WTC11 (cell line): ENCODE measurements at regions not wholly inside any gene's neighbourhood (a gene's known extent, or its start where the extent isn't known, plus 50 kb on each side); places are given as distances from the start of the nearest gene placed in this dataset.

Experiments
- ATAC-seq: fragments of 200-7000 bp; cut with Tn5 transposase; 2 replicates; pipeline ENCODE4 v1.10.0; 2021; ENCODE audit warnings: mild to moderate bottlenecking, moderate library complexity
- CTCF ChIA-PET: fragments of 300-600 bp; sonication (Branson Sonifier 250); formaldehyde crosslinking; loops from one replicate; lab custom pipeline; 2021; ENCODE audit warnings: antibody characterized with exemption; lab: Charles Lee
- POLR2A ChIA-PET: fragments of 350-600 bp; sonication (Branson Sonifier 250); formaldehyde crosslinking; loops from one replicate; lab custom pipeline; 2021; ENCODE audit warnings: antibody characterized with exemption; lab: Charles Lee
- DNase-seq: peaks from one replicate; pipeline ENCODE4 v3.0.0; 2021; ENCODE audit warnings: low spot score
- H3K27ac Mint-ChIP-seq: 2 replicates; pipeline ENCODE4 v1.8.0; 2021; ENCODE audit warnings: mixed read lengths
- H3K27me3 Mint-ChIP-seq: 2 replicates; pipeline ENCODE4 v1.8.0; 2021; ENCODE audit warnings: low read depth, mild to moderate bottlenecking, moderate library complexity, mixed read lengths
- H3K36me3 Mint-ChIP-seq: 2 replicates; pipeline ENCODE4 v1.8.0; 2021; ENCODE audit warnings: mixed read lengths
- H3K4me1 Mint-ChIP-seq: 2 replicates; pipeline ENCODE4 v1.8.0; 2022; ENCODE audit warnings: mixed read lengths
- H3K4me3 Mint-ChIP-seq: 2 replicates; pipeline ENCODE4 v1.8.0; 2021; ENCODE audit warnings: mild to moderate bottlenecking, moderate library complexity, mixed read lengths
- H3K9me3 Mint-ChIP-seq: 2 replicates; pipeline ENCODE4 v1.8.0; 2021; ENCODE audit warnings: mixed read lengths
- CREB1 ChIP-seq: sonication (generic); formaldehyde crosslinking; IDR thresholded peaks from 2 replicates; pipeline ENCODE4 v1.8.0; 2023; ENCODE audit warnings: mild to moderate bottlenecking, missing genetic modification reagents
- CREM ChIP-seq: sonication (generic); formaldehyde crosslinking; IDR thresholded peaks from 2 replicates; pipeline ENCODE4 v1.8.1; 2022; ENCODE audit warnings: mild to moderate bottlenecking, missing genetic modification reagents, moderate library complexity
- ETV6 ChIP-seq: sonication (generic); formaldehyde crosslinking; IDR thresholded peaks from 2 replicates; pipeline ENCODE4 v1.8.1; 2022; ENCODE audit warnings: mild to moderate bottlenecking, missing genetic modification reagents
- FOXK1 ChIP-seq: sonication (generic); formaldehyde crosslinking; IDR thresholded peaks from 2 replicates; pipeline ENCODE4 v1.8.0; 2022; ENCODE audit warnings: mild to moderate bottlenecking, moderate library complexity, missing genetic modification reagents
- GRHL2 ChIP-seq: fragments of 250-450 bp; sonication (Bioruptor Pico); IDR thresholded peaks from 2 replicates; pipeline ENCODE4 v1.8.0; 2022; ENCODE audit warnings: mild to moderate bottlenecking, moderate library complexity; ENCODE audit not compliant: insufficient replicate concordance, severe bottlenecking
- GTF2I ChIP-seq: fragments of 250-450 bp; sonication (Bioruptor Pico); conservative IDR thresholded peaks from 2 replicates; pipeline ENCODE4 v1.4.0; 2021; ENCODE audit warnings: mild to moderate bottlenecking
- MXD4 ChIP-seq: fragments of 250-450 bp; sonication (Bioruptor Pico); IDR thresholded peaks from 2 replicates; pipeline ENCODE4 v1.8.0; 2021; ENCODE audit warnings: mild to moderate bottlenecking, moderate library complexity, borderline replicate concordance
- NR2C2 ChIP-seq: sonication (generic); formaldehyde crosslinking; IDR thresholded peaks from 2 replicates; pipeline ENCODE4 v1.8.0; 2022; ENCODE audit warnings: mild to moderate bottlenecking, missing genetic modification reagents
- PRRX2 ChIP-seq: fragments of 250-450 bp; sonication (Bioruptor Pico); IDR thresholded peaks from 2 replicates; pipeline ENCODE4 v1.8.0; 2021; ENCODE audit warnings: mild to moderate bottlenecking
- SMAD4 ChIP-seq: sonication (generic); formaldehyde crosslinking; IDR thresholded peaks from 2 replicates; pipeline ENCODE4 v1.8.0; 2022; ENCODE audit warnings: mild to moderate bottlenecking, missing genetic modification reagents
- SOX15 ChIP-seq: fragments of 250-450 bp; sonication (Bioruptor Pico); IDR thresholded peaks from 2 replicates; pipeline ENCODE4 v1.9.0; 2021; ENCODE audit warnings: mild to moderate bottlenecking
- TCF7 ChIP-seq: sonication (generic); formaldehyde crosslinking; IDR thresholded peaks from 2 replicates; pipeline ENCODE4 v1.8.0; 2022; ENCODE audit warnings: mild to moderate bottlenecking, low read depth, missing genetic modification reagents, moderate library complexity
- TEAD1 ChIP-seq: sonication (generic); formaldehyde crosslinking; IDR thresholded peaks from 2 replicates; pipeline ENCODE4 v1.8.0; 2022; ENCODE audit warnings: mild to moderate bottlenecking, missing genetic modification reagents
- TEAD4 ChIP-seq: sonication (generic); formaldehyde crosslinking; IDR thresholded peaks from 2 replicates; pipeline ENCODE4 v1.8.0; 2022; ENCODE audit warnings: mild to moderate bottlenecking, missing genetic modification reagents
- ZBTB21 ChIP-seq: sonication (generic); formaldehyde crosslinking; IDR thresholded peaks from 2 replicates; pipeline ENCODE4 v1.8.1; 2023; ENCODE audit warnings: mild to moderate bottlenecking, missing genetic modification reagents, borderline replicate concordance
- ZNF219 ChIP-seq: sonication (generic); formaldehyde crosslinking; IDR thresholded peaks from 2 replicates; pipeline ENCODE4 v1.8.0; 2023; ENCODE audit warnings: missing genetic modification reagents, mild to moderate bottlenecking, borderline replicate concordance
- TF ChIP-seq, protein P1 (sequence below): fragments of 250-450 bp; sonication (Bioruptor Pico); conservative IDR thresholded peaks from 2 replicates; pipeline ENCODE4 v1.9.0; 2021; ENCODE audit warnings: mild to moderate bottlenecking
- TF ChIP-seq, protein P2 (sequence below): sonication (generic); formaldehyde crosslinking; IDR thresholded peaks from 2 replicates; pipeline ENCODE4 v1.8.1; 2023; ENCODE audit warnings: mild to moderate bottlenecking, missing genetic modification reagents, borderline replicate concordance
- TF ChIP-seq, protein P3 (sequence below): fragments of 250-450 bp; sonication (Bioruptor Pico); IDR thresholded peaks from 2 replicates; pipeline ENCODE4 v1.9.0; 2021; ENCODE audit warnings: mild to moderate bottlenecking
- TF ChIP-seq, protein P4 (sequence below): sonication (generic); formaldehyde crosslinking; IDR thresholded peaks from 2 replicates; pipeline ENCODE4 v1.8.0; 2022; ENCODE audit warnings: mild to moderate bottlenecking, missing genetic modification reagents
- TF ChIP-seq, protein P5 (sequence below): sonication (generic); formaldehyde crosslinking; IDR thresholded peaks from 2 replicates; pipeline ENCODE4 v1.8.1; 2022; ENCODE audit warnings: missing genetic modification reagents, borderline replicate concordance

DNA sequence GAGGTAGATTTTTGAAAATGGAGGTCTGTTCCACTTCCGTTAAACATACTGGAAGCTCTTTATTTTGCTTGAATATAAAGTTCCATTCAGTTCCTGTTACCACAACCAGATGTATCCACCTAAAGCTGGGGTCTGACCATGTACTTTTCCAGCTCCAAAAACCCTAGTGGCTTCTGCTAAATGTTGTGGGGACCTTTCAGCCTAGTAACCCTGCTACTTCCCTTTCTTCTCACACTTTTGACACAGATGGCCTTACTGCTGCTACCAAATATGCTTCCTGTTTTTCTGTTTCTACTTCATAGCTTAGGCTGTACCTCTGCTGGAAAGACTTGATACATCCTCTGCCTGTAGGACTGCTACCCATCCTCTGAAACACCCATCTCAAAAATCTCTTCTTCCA, 87.8 kb downstream of the COL6A6 start (continued):
- TF ChIP-seq, protein P1, sequence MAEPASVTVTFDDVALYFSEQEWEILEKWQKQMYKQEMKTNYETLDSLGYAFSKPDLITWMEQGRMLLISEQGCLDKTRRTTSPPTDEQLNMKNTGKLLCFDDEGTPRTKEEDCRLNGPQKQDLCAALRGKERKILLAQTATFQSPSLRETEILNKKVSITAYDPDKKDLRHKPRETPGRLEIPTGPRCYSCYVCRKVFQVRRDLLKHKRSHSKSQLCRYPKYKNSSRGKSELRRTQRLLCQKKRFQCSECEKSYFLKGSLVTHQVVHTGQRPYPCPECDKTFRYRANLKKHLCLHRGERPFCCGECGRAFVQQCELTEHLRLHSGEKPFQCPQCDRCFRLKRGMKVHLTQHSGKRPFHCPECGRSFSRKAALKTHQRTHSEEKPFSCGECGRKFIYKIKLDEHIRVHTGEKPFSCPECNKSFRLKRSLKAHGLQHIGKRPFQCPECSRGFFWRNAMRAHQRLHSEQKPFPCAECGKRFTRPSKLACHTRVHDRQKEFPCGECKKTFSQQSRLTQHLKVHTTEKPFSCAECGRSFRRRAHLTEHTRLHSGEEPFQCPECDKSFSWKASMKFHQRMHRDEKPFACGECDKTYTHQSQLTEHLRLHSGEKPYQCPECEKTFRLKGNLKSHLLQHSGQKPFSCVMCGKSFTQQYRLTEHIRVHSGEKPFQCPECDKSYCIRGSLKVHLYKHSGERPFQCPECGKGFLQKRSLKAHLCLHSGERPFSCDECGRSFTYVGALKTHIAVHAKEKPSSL (CRISPR knock-in tag), result no peak
- TF ChIP-seq FOXK1 (CRISPR knock-in tag), result no peak
- no peak for TF ChIP-seq CREB1
- no peak for TF ChIP-seq MXD4 (CRISPR knock-in tag)
- TF ChIP-seq ZNF219 (CRISPR knock-in tag), result no peak

DNA sequence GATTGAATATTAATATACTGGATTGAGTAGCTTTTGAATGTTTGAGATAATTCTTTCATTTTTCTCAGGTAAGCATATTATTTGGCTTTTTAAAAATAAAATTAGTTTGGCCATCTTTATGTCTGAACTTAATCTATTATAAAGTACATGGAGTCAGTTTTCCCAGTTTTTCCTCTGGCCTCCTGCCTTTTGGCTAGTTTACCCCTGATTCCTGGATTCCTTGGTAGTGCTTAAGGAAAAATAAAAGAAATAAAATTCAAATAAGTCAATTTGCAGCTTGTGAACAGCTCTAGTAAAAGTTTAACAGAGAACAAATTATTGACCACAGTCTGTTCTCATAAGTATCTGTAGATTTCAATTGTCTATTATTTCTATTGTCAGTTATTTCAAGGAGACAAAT, 89.4 kb downstream of the COL6A6 start:
- Mint-ChIP-seq H3K27ac (no peak overlapping the region), H3K36me3 (peaks cover 8% of the 10 kb centered on the region; the same call in 1 of the 2 replicates), H3K27me3 (no peaks in the 10 kb centered on the region; the same call in 1 of the 2 replicates), H3K4me1 (peaks cover 5% of the 10 kb centered on the region), H3K9me3 (peaks cover 41% of the 10 kb centered on the region), H3K4me3 (no peak overlapping the region)
- ATAC-seq (no peak), DNase-seq (no peak)
- ChIA-PET CTCF (no interaction called here), POLR2A (no interaction called here)
- TF ChIP-seq, protein P2, sequence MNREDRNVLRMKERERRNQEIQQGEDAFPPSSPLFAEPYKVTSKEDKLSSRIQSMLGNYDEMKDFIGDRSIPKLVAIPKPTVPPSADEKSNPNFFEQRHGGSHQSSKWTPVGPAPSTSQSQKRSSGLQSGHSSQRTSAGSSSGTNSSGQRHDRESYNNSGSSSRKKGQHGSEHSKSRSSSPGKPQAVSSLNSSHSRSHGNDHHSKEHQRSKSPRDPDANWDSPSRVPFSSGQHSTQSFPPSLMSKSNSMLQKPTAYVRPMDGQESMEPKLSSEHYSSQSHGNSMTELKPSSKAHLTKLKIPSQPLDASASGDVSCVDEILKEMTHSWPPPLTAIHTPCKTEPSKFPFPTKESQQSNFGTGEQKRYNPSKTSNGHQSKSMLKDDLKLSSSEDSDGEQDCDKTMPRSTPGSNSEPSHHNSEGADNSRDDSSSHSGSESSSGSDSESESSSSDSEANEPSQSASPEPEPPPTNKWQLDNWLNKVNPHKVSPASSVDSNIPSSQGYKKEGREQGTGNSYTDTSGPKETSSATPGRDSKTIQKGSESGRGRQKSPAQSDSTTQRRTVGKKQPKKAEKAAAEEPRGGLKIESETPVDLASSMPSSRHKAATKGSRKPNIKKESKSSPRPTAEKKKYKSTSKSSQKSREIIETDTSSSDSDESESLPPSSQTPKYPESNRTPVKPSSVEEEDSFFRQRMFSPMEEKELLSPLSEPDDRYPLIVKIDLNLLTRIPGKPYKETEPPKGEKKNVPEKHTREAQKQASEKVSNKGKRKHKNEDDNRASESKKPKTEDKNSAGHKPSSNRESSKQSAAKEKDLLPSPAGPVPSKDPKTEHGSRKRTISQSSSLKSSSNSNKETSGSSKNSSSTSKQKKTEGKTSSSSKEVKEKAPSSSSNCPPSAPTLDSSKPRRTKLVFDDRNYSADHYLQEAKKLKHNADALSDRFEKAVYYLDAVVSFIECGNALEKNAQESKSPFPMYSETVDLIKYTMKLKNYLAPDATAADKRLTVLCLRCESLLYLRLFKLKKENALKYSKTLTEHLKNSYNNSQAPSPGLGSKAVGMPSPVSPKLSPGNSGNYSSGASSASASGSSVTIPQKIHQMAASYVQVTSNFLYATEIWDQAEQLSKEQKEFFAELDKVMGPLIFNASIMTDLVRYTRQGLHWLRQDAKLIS (CRISPR knock-in tag), result no peak
- TF ChIP-seq, protein P3, sequence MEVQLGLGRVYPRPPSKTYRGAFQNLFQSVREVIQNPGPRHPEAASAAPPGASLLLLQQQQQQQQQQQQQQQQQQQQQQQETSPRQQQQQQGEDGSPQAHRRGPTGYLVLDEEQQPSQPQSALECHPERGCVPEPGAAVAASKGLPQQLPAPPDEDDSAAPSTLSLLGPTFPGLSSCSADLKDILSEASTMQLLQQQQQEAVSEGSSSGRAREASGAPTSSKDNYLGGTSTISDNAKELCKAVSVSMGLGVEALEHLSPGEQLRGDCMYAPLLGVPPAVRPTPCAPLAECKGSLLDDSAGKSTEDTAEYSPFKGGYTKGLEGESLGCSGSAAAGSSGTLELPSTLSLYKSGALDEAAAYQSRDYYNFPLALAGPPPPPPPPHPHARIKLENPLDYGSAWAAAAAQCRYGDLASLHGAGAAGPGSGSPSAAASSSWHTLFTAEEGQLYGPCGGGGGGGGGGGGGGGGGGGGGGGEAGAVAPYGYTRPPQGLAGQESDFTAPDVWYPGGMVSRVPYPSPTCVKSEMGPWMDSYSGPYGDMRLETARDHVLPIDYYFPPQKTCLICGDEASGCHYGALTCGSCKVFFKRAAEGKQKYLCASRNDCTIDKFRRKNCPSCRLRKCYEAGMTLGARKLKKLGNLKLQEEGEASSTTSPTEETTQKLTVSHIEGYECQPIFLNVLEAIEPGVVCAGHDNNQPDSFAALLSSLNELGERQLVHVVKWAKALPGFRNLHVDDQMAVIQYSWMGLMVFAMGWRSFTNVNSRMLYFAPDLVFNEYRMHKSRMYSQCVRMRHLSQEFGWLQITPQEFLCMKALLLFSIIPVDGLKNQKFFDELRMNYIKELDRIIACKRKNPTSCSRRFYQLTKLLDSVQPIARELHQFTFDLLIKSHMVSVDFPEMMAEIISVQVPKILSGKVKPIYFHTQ (CRISPR knock-in tag), result no peak
- TF ChIP-seq TCF7 (CRISPR knock-in tag) (no peak), PRRX2 (CRISPR knock-in tag) (no peak), FOXK1 (CRISPR knock-in tag) (no peak), CREM (CRISPR knock-in tag) (no peak), TEAD1 (CRISPR knock-in tag) (no peak), SMAD4 (CRISPR knock-in tag) (no peak), ZBTB21 (CRISPR knock-in tag) (no peak), GTF2I (CRISPR knock-in tag) (no peak), GRHL2 (CRISPR knock-in tag) (no peak), SOX15 (CRISPR knock-in tag) (no peak), ETV6 (CRISPR knock-in tag) (no peak), NR2C2 (no peak), TEAD4 (no peak)
- TF ChIP-seq, protein P4, sequence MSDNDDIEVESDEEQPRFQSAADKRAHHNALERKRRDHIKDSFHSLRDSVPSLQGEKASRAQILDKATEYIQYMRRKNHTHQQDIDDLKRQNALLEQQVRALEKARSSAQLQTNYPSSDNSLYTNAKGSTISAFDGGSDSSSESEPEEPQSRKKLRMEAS (CRISPR knock-in tag), result no peak
- TF ChIP-seq, protein P5, sequence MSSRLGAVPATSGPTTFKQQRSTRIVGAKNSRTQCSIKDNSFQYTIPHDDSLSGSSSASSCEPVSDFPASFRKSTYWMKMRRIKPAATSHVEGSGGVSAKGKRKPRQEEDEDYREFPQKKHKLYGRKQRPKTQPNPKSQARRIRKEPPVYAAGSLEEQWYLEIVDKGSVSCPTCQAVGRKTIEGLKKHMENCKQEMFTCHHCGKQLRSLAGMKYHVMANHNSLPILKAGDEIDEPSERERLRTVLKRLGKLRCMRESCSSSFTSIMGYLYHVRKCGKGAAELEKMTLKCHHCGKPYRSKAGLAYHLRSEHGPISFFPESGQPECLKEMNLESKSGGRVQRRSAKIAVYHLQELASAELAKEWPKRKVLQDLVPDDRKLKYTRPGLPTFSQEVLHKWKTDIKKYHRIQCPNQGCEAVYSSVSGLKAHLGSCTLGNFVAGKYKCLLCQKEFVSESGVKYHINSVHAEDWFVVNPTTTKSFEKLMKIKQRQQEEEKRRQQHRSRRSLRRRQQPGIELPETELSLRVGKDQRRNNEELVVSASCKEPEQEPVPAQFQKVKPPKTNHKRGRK (CRISPR knock-in tag), result no peak
- TF ChIP-seq, protein P1 (CRISPR knock-in tag), result no peak
